DOHH2 (cell line): ENCODE measurements at regions not wholly inside any gene's neighbourhood (a gene's known extent, or its start where the extent isn't known, plus 50 kb on each side); places are given as distances from the start of the nearest gene placed in this dataset.

Experiments
- CTCF ChIP-seq: fragments of 200-600 bp; sonication (generic); IDR thresholded peaks from one replicate; pipeline ENCODE4 v1.5.1; 2014; ENCODE audit warnings: antibody characterized with exemption, mild to moderate bottlenecking, low read depth, low read length; ENCODE audit not compliant: poor library complexity, severe bottlenecking
- EZH2phosphoT487 ChIP-seq: fragments of 200-600 bp; sonication (generic); IDR thresholded peaks from 2 replicates; pipeline ENCODE4 v1.6.1; 2017; ENCODE audit warnings: borderline replicate concordance, mild to moderate bottlenecking, antibody characterized with exemption, low read length, moderate library complexity, mixed read lengths

GRCh38 chr9:89801341-89801740 lies 196.5 kb downstream of the GADD45G start:
- TF ChIP-seq CTCF (no peak), EZH2phosphoT487 (no peak)
